ENCODE measurements at regions not wholly inside any gene's neighbourhood (a gene's known extent, or its start where the extent isn't known, plus 50 kb on each side); places are given as distances from the start of the nearest gene placed in this dataset.

DNA sequence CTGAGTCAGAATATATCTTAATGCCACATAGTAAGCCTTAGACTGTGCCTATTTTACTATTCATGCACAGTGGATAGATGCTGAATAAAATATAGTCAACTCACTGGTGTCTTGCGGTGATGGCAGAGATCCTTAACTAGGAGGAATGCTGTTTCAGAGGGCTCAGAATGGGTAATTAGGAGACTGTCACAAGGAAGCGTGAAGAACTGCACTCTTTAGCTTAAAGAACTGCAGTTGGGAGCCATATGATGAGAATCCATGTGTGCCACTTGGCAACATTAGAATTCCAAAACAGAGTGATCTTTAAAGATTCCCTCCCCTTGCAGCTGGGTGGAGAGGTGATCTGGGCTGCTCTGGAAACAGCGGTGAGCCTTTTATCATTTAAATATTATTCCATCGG, 357.6 kb downstream of the MCTP2 start:
- peaks cover 13% of the 10 kb centered on the region for H3K4me1 ChIP-seq (ENCODE audit: insufficient read depth, low read length)
- no peak overlapping the region for H3K4me3 ChIP-seq (ENCODE audit: low read depth in 1 of 2, low read length in 2 of 2)
- no peak overlapping the region for H2AFZ ChIP-seq (ENCODE audit: low read depth, low read length)
- no peak overlapping the region for H3K27ac ChIP-seq (ENCODE audit: low read length)
- TF ChIP-seq EZH2 (IDR thresholded peaks at IDR 0.05; ENCODE audit: borderline replicate concordance, low read depth, low read length, severe bottlenecking) = no peak
- TF ChIP-seq, protein P1, sequence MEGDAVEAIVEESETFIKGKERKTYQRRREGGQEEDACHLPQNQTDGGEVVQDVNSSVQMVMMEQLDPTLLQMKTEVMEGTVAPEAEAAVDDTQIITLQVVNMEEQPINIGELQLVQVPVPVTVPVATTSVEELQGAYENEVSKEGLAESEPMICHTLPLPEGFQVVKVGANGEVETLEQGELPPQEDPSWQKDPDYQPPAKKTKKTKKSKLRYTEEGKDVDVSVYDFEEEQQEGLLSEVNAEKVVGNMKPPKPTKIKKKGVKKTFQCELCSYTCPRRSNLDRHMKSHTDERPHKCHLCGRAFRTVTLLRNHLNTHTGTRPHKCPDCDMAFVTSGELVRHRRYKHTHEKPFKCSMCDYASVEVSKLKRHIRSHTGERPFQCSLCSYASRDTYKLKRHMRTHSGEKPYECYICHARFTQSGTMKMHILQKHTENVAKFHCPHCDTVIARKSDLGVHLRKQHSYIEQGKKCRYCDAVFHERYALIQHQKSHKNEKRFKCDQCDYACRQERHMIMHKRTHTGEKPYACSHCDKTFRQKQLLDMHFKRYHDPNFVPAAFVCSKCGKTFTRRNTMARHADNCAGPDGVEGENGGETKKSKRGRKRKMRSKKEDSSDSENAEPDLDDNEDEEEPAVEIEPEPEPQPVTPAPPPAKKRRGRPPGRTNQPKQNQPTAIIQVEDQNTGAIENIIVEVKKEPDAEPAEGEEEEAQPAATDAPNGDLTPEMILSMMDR (IDR thresholded peaks at IDR 0.05; ENCODE audit: borderline replicate concordance, extremely low read depth, low read length, poor library complexity, severe bottlenecking) = no peak
- no peaks in the 10 kb centered on the region for H3K79me2 ChIP-seq (ENCODE audit: insufficient read depth, low read length)
- H3K9me3 ChIP-seq (ENCODE audit: insufficient read depth, low read length, severe bottlenecking) = peaks cover 4% of the 10 kb centered on the region
- ATAC-seq (ENCODE audit: insufficient read depth, low read depth) (no peak), DNase-seq (no peak)
- peaks cover 82% of the 10 kb centered on the region for H3K27me3 ChIP-seq (ENCODE audit: insufficient read depth, low read length, poor library complexity)
- no peak overlapping the region for H3K9ac ChIP-seq (ENCODE audit: low read depth, low read length)
- no peak overlapping the region for H3K4me2 ChIP-seq (ENCODE audit: insufficient read depth, low read length)
- H4K20me1 ChIP-seq (ENCODE audit: insufficient read depth, low read length) = peaks cover 31% of the 10 kb centered on the region
- H3K36me3 ChIP-seq (ENCODE audit: insufficient read depth, low read length) = no peaks in the 10 kb centered on the region

GRCh38 chr15:94592495-94592894, 361.1 kb downstream of the MCTP2 start:
- Histone ChIP-seq H3K27me3 (ENCODE audit: insufficient read depth, low read length, poor library complexity) (peaks cover 76% of the 10 kb centered on the region), H3K27ac (ENCODE audit: low read length) (no peak overlapping the region), H3K4me2 (ENCODE audit: insufficient read depth, low read length) (no peak overlapping the region), H3K4me3 (ENCODE audit: low read depth in 1 of 2, low read length in 2 of 2) (no peak overlapping the region), H3K79me2 (ENCODE audit: insufficient read depth, low read length) (no peaks in the 10 kb centered on the region), H3K9me3 (ENCODE audit: insufficient read depth, low read length, severe bottlenecking) (peaks cover 4% of the 10 kb centered on the region), H3K9ac (ENCODE audit: low read depth, low read length) (no peak overlapping the region), H3K4me1 (ENCODE audit: insufficient read depth, low read length) (no peaks in the 10 kb centered on the region), H4K20me1 (ENCODE audit: insufficient read depth, low read length) (peaks cover 17% of the 10 kb centered on the region), H2AFZ (ENCODE audit: low read depth, low read length) (no peak overlapping the region), H3K36me3 (ENCODE audit: insufficient read depth, low read length) (no peaks in the 10 kb centered on the region)
- ATAC-seq (ENCODE audit: insufficient read depth, low read depth) (no peak), DNase-seq (no peak)
- no peak for TF ChIP-seq EZH2 (IDR thresholded peaks at IDR 0.05; ENCODE audit: borderline replicate concordance, low read depth, low read length, severe bottlenecking)
- TF ChIP-seq, protein P1 (IDR thresholded peaks at IDR 0.05; ENCODE audit: borderline replicate concordance, extremely low read depth, low read length, poor library complexity, severe bottlenecking) = no peak

GRCh38 chr15:94596707-94597106, 365.3 kb downstream of the MCTP2 start:
- H3K4me3 ChIP-seq (ENCODE audit: low read depth in 1 of 2, low read length in 2 of 2) = no peak overlapping the region
- TF ChIP-seq, protein P1 (IDR thresholded peaks at IDR 0.05; ENCODE audit: borderline replicate concordance, extremely low read depth, low read length, poor library complexity, severe bottlenecking) = no peak
- TF ChIP-seq EZH2 (IDR thresholded peaks at IDR 0.05; ENCODE audit: borderline replicate concordance, low read depth, low read length, severe bottlenecking) = no peak
- H3K27ac ChIP-seq (ENCODE audit: low read length) = no peak overlapping the region
- peaks cover 66% of the 10 kb centered on the region for H3K27me3 ChIP-seq (ENCODE audit: insufficient read depth, low read length, poor library complexity)
- no peaks in the 10 kb centered on the region for H3K79me2 ChIP-seq (ENCODE audit: insufficient read depth, low read length)
- no peaks in the 10 kb centered on the region for H3K4me1 ChIP-seq (ENCODE audit: insufficient read depth, low read length)
- no peak overlapping the region for H3K4me2 ChIP-seq (ENCODE audit: insufficient read depth, low read length)
- DNase-seq (no peak), ATAC-seq (ENCODE audit: insufficient read depth, low read depth) (no peak)
- H3K9me3 ChIP-seq (ENCODE audit: insufficient read depth, low read length, severe bottlenecking) = peaks cover 4% of the 10 kb centered on the region
- H3K36me3 ChIP-seq (ENCODE audit: insufficient read depth, low read length) = no peaks in the 10 kb centered on the region
- H2AFZ ChIP-seq (ENCODE audit: low read depth, low read length) = no peak overlapping the region
- H4K20me1 ChIP-seq (ENCODE audit: insufficient read depth, low read length) = peaks cover 7% of the 10 kb centered on the region; the same call in 1 of the 2 replicates
- no peak overlapping the region for H3K9ac ChIP-seq (ENCODE audit: low read depth, low read length)

- Histone ChIP-seq H3K27ac (ENCODE audit: low read length) (no peak overlapping the region), H3K27me3 (ENCODE audit: insufficient read depth, low read length, poor library complexity) (peaks cover 49% of the 10 kb centered on the region), H3K4me1 (ENCODE audit: insufficient read depth, low read length) (no peaks in the 10 kb centered on the region), H3K36me3 (ENCODE audit: insufficient read depth, low read length) (no peaks in the 10 kb centered on the region), H3K9ac (ENCODE audit: low read depth, low read length) (no peak overlapping the region), H3K79me2 (ENCODE audit: insufficient read depth, low read length) (no peaks in the 10 kb centered on the region), H2AFZ (ENCODE audit: low read depth, low read length) (no peak overlapping the region), H3K4me3 (ENCODE audit: low read depth in 1 of 2, low read length in 2 of 2) (no peak overlapping the region), H4K20me1 (ENCODE audit: insufficient read depth, low read length) (peaks cover 8% of the 10 kb centered on the region; the same call in 1 of the 2 replicates), H3K9me3 (ENCODE audit: insufficient read depth, low read length, severe bottlenecking) (no peaks in the 10 kb centered on the region), H3K4me2 (ENCODE audit: insufficient read depth, low read length) (no peak overlapping the region)
- TF ChIP-seq, protein P1 (IDR thresholded peaks at IDR 0.05; ENCODE audit: borderline replicate concordance, extremely low read depth, low read length, poor library complexity, severe bottlenecking) = no peak
- no peak for TF ChIP-seq EZH2 (IDR thresholded peaks at IDR 0.05; ENCODE audit: borderline replicate concordance, low read depth, low read length, severe bottlenecking)
- no peak for ATAC-seq (ENCODE audit: insufficient read depth, low read depth)
- no peak for DNase-seq
Measured at GRCh38 chr15:94600505-94600904, 369.1 kb downstream of the MCTP2 start.
